Jurkat, Clone E6-1 (cell line): ENCODE measurements at regions not wholly inside any gene's neighbourhood (a gene's known extent, or its start where the extent isn't known, plus 50 kb on each side); places are given as distances from the start of the nearest gene placed in this dataset.
"Not testable (repeated sequence)": the region's sequence is repeated elsewhere in the genome, so short reads cannot be mapped to it uniquely, and the experiment has no call there.

Source experiments
- DNase-seq: peaks from one replicate; pipeline ENCODE4 v3.0.0-alpha.2; 2011; ENCODE audit warnings: low read depth, low spot score
- H3K4me3 ChIP-seq: 2 replicates; pipeline ENCODE4 v1.5.1; 2011; ENCODE audit warnings: mild to moderate bottlenecking, low read length, control low read depth, moderate library complexity

GRCh38 chr4:9692791-9693491 is 88.5 kb upstream of the DRD5 start:
- peak; percentile 62 for DNase-seq
- not testable (repeated sequence) for H3K4me3 ChIP-seq

- not testable (repeated sequence) for H3K4me3 ChIP-seq, DNase-seq
Observed at GRCh38 chr4:9694403-9694802, 87.0 kb upstream of the DRD5 start.

- peak; percentile 73 for DNase-seq
- not testable (repeated sequence) for H3K4me3 ChIP-seq
Observed at GRCh38 chr4:9695994-9696393, 85.4 kb upstream of the DRD5 start.

GRCh38 chr4:9696561-9696960 is 84.9 kb upstream of the DRD5 start:
- not testable (repeated sequence) for H3K4me3 ChIP-seq, DNase-seq

GRCh38 chr4:9702019-9702418 is 79.4 kb upstream of the DRD5 start:
- H3K4me3 ChIP-seq: not testable (repeated sequence)
- DNase-seq: peak; percentile 91

- not testable (repeated sequence) for DNase-seq, H3K4me3 ChIP-seq
Observed at GRCh38 chr4:9702696-9703095, 78.7 kb upstream of the DRD5 start.

GRCh38 chr4:9703391-9703790 is 78.0 kb upstream of the DRD5 start:
- no peak overlapping the region for H3K4me3 ChIP-seq
- peak; percentile 94 for DNase-seq

GRCh38 chr4:9704126-9704525 is 77.3 kb upstream of the DRD5 start:
- H3K4me3 ChIP-seq: not testable (repeated sequence)
- peak; percentile 57 for DNase-seq

GRCh38 chr4:9704551-9705332 is 76.7 kb upstream of the DRD5 start:
- DNase-seq: no peak
- H3K4me3 ChIP-seq: no peak overlapping the region

- not testable (repeated sequence) for DNase-seq, H3K4me3 ChIP-seq
Observed at GRCh38 chr4:9707281-9707680, 74.2 kb upstream of the DRD5 start.

GRCh38 chr4:9707936-9708335 is 73.5 kb upstream of the DRD5 start:
- not testable (repeated sequence) for DNase-seq, H3K4me3 ChIP-seq

- no peak overlapping the region for H3K4me3 ChIP-seq
- no peak for DNase-seq
Observed at GRCh38 chr4:9709724-9710123, 71.7 kb upstream of the DRD5 start.

GRCh38 chr4:9715271-9715670 is 66.2 kb upstream of the DRD5 start:
- H3K4me3 ChIP-seq: not testable (repeated sequence)
- peak; percentile 79 for DNase-seq

GRCh38 chr4:9716093-9716492 is 65.3 kb upstream of the DRD5 start:
- no peak overlapping the region for H3K4me3 ChIP-seq
- no peak for DNase-seq

- not testable (repeated sequence) for DNase-seq, H3K4me3 ChIP-seq
Observed at GRCh38 chr4:9718246-9718939, 63.0 kb upstream of the DRD5 start.

GRCh38 chr4:9722131-9722530 is 59.3 kb upstream of the DRD5 start:
- H3K4me3 ChIP-seq, DNase-seq: not testable (repeated sequence)
